Activated CD4-positive, alpha-beta T cell treated with anti-CD3 and anti-CD28 coated beads, Interleukin-2, Interleukin-4, amounts not matched to agents 100 ng/mL and 50 ng/mL, durations not matched to agents 16 hours and 8 hours (primary cell): ENCODE measurements at regions not wholly inside any gene's neighbourhood (a gene's known extent, or its start where the extent isn't known, plus 50 kb on each side); places are given as distances from the start of the nearest gene placed in this dataset.

ENCODE experiments used
- DNase-seq: peaks from one replicate; pipeline ENCODE4 v3.0.0-alpha.2; 2020; ENCODE audit warnings: low spot score

- DNase-seq: no peak
These were observed 88.3 kb downstream of the ANKRD60 start for GRCh38 chr20:58139849-58140786.

- DNase-seq: no peak
These were observed 90.1 kb downstream of the ANKRD60 start for GRCh38 chr20:58138395-58138794.

- no peak for DNase-seq
These were observed 90.7 kb downstream of the ANKRD60 start for GRCh38 chr20:58137651-58138265.

DNA sequence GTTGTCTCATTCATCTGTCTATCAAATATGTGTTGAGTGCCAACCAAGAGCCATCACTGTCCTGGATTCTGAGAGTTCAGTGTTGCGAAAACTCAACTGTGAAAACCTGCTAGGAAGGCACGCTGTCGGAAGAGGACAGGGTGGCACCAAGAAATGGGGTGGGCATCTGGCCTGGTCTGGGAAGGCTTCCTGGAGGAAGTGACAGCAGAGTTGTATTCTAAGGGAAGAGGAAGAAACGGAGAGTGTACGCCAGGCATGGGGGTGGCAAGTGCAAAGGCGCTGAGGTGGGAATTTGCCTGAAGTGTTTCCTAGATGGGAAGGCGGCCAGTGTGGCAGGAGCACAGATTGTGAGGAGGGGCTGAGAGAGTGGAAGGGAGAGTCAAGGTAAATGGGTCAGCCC, 91.2 kb downstream of the ANKRD60 start:
- DNase-seq: no peak

- DNase-seq: no peak
These were observed 92.3 kb downstream of the ANKRD60 start for GRCh38 chr20:58136149-58136484.

GRCh38 chr20:58135441-58136148, 92.9 kb downstream of the ANKRD60 start:
- DNase-seq: no peak

DNA sequence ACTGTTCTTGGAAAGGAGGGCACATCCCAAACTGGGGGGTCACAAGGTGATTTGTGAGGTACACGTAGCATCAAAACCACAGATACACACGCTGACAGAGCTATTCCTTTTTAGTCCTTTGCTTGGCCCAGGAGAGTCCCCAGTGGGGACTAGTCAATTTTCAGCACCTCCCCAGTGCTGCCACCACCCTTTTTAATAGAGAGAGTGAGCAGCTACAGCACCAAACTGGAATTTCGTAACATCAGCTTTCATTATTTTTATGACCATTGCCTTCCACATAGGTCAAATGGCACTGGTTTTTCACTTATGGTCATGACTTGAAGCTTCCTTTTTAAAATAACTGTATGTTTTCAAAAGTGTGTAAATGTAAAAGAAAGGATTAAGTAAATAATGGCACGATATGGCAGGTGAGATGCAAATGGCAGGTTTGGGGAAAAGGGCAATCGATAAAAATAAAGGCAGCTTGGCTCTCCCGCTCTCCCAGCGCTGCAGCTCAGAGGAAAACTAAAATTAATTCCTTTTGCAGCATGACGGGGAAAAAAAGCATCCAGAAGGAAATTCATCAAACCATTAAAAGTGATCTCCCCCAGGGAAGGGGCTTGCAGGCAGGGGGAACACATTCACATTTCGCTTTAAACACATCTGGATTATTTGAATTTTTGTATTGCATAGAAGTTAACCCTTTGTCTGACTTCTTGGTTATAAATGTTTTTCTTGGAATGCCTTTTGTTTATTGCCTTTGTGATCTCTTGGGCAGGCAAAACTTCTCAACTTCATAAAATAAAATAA, 95.2 kb downstream of the ANKRD60 start:
- no peak for DNase-seq

DNA sequence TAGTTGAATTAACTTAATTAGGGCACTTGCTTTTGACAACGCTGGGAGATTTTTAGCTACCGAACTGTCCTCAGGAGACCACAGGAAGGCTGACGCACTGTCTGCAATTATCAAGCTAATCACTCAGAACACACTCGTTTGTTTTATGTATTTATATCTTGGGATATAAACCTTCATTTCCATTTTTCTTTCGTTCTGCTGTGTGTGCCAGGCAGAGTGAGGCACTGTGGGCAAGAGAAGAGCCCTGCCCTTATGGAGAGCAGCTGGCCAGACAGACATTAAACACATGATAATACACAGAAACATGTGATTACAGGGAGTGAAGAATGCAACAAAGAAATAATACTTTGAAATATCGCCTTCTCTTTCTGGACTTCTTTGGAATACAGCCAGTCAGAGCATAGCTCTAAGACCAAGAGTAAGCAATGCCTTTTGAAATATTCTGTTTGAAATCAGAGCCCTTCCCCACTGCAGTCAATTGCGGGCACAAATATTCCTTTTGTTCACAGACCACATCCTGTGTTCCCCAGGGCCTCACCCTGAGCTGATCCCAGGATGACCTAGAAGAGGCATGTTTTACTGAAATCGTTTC, 96.8 kb downstream of the ANKRD60 start:
- DNase-seq: no peak

GRCh38 chr20:58131151-58131550, 97.3 kb downstream of the ANKRD60 start:
- DNase-seq: no peak

DNA sequence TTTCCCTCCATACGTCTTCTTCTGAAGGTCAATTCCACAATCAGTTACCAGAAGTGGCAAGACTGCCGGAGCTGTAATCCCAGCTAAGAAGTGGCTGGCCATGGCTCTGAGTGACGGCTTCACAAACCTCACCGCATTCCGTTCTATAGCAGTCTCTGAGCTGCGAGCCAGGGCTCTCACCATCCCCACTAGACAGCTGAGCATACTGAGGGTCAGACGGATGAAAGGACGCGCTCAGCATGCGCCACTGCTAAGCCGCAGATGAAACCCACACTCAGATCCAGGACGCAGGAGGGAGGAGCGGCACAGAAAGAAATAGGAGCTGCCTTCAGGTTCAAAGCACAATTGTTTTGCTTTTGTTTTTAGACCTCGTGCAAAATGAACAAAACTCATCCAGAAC, 97.9 kb downstream of the ANKRD60 start:
- DNase-seq: no peak

DNA sequence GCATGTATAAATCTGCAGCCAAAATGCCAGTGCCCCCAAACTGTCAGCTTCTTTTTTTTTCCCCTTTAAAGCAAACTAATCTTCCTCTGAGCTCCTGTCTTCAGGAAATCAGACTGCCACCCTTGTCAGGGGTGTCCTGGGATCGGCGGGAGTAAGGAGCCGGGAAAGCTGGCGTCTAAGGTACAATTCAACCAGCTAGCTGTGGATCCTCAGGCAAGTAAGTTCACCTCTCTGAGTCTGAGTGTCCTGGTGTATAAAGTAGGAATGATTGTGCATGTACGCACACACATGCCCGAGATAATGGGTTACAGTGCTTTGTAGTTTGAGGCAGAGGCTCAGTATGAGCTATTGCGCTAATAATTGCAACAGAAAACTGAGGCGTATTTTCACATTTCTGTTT, 98.3 kb downstream of the ANKRD60 start:
- DNase-seq: no peak

- no peak for DNase-seq
These were observed 98.7 kb downstream of the ANKRD60 start for GRCh38 chr20:58129721-58130151.

DNA sequence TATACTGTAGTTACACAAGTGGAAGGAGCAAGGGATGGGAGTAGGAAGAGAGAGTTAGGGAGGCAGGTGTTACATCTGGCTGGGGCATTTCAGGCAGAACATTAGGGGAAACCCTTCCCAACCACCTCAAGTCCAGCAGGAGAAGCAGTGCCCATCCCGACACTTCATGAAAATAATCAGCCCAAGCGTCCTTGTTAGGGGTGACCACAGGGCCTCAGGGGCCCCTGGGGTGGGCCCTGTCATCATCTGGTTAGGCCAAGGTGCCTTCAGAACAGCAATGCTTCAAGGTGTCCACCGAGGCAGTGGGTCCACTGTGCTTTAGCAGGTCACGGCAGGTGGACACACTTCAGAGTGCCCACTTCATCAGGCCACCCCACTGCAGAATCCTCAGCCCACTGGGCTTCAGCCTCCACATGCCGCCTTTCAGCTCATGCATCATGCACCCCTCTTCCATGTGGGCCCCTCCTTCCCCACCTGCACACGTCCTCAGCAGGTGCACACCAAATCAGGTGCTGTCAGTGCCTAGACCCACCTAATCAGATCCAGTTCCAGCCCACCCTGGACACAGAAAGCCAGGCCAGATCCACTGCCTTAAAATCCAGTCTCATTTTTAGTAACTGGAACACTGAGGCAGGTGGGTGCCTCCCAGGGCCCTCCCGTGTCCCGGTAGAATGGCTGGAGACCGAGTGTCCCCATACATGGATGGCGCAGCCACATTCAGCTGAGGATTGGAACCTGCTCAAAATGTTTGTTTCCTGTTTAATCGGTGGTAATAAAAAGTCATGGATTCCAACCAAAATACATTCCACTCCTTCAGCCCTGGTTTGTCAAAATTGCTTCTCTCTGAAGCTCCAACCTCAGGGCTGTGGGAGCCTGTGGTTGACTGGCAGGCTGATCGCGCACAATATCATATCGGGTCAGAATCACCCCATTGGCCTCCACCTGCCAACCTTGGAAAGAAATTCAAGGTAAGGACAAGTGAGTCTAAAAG, 99.5 kb downstream of the ANKRD60 start:
- DNase-seq: no peak

GRCh38 chr20:58127701-58128111, 100.7 kb downstream of the ANKRD60 start:
- no peak for DNase-seq

DNA sequence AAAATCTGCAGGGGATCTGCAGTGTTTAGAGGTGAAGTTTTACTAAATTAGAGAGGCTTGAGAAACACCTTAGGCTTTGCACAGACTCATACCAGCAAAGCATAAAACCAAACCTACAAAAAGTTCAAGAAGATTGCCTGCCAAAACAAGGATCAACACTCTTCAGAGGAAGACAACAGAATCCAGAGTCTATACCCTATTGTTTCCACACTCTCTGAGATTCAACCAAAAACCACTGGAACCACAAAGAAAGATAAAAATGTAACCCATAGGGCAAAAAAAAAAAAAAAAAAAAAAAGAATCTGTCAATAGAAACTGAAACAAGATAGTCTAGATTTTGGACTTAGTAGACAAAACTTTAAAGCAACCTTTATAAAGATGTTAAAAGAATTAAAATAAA, 102.7 kb downstream of the ANKRD60 start:
- DNase-seq: no peak

GRCh38 chr20:58117944-58118343, 110.5 kb downstream of the ANKRD60 start:
- no peak for DNase-seq

DNA sequence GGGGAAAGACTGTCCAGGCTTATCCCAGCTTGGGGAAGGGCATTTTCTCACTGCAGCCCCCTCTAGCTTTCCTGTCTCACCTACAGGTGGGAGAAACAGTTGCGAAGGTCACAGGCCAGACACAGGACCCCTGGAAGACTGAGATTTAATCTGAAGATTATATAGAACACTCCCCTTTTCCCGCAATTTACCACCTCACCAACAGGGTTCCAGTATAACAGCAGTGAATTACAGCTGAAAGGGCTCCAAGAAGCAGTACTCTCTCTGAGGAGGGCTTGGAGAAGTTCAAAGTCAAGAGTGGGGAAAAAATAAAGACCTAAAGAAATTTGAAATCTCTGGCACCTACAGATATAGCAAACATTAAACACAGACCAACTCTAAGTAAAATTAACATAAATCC, 111.9 kb downstream of the ANKRD60 start:
- DNase-seq: no peak

DNA sequence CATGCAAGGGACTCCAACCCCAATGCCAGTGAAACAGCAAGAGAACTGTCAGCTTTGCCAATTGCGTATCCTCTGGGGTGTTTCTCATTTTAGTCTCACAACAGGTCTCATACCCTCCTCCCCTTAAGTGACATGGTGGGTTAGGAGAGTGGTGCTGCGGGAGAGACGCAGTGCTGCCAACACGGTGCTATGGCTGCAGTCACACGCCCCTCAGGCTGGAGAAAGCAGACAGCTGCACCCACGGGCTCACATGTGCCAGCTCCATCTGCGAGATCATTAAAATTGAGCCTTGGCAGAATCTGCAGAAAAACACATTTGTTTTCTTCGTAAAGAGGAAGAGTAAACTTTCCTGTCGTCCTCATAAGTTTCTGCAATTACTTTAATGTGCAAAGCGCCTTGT, 114.7 kb downstream of the ANKRD60 start:
- DNase-seq: no peak

- DNase-seq: no peak
These were observed 116.3 kb downstream of the ANKRD60 start for GRCh38 chr20:58112017-58112781.
